GM12865 (cell line): ENCODE measurements at regions not wholly inside any gene's neighbourhood (a gene's known extent, or its start where the extent isn't known, plus 50 kb on each side); places are given as distances from the start of the nearest gene placed in this dataset.

Experiments used
- DNase-seq: peaks from one replicate; pipeline ENCODE4 v3.0.0; 2010; ENCODE audit warnings: low read depth
- H3K4me3 ChIP-seq: 2 replicates; pipeline ENCODE4 v1.5.1; 2011; ENCODE audit warnings: mild to moderate bottlenecking, low read depth, low read length, control low read depth
- TF ChIP-seq, protein P1 (sequence below): IDR thresholded peaks from 2 replicates; pipeline ENCODE4 v1.5.1; 2011; ENCODE audit warnings: low read length, control low read depth, low read depth, inconsistent platforms; ENCODE audit not compliant: insufficient read depth; ENCODE audit errors: missing control alignments

GRCh38 chr1:244106837-244107493 is 55.9 kb downstream of the ZBTB18 start:
- no peak overlapping the region for H3K4me3 ChIP-seq
- DNase-seq: no peak
- TF ChIP-seq, protein P1, sequence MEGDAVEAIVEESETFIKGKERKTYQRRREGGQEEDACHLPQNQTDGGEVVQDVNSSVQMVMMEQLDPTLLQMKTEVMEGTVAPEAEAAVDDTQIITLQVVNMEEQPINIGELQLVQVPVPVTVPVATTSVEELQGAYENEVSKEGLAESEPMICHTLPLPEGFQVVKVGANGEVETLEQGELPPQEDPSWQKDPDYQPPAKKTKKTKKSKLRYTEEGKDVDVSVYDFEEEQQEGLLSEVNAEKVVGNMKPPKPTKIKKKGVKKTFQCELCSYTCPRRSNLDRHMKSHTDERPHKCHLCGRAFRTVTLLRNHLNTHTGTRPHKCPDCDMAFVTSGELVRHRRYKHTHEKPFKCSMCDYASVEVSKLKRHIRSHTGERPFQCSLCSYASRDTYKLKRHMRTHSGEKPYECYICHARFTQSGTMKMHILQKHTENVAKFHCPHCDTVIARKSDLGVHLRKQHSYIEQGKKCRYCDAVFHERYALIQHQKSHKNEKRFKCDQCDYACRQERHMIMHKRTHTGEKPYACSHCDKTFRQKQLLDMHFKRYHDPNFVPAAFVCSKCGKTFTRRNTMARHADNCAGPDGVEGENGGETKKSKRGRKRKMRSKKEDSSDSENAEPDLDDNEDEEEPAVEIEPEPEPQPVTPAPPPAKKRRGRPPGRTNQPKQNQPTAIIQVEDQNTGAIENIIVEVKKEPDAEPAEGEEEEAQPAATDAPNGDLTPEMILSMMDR: no peak

DNA sequence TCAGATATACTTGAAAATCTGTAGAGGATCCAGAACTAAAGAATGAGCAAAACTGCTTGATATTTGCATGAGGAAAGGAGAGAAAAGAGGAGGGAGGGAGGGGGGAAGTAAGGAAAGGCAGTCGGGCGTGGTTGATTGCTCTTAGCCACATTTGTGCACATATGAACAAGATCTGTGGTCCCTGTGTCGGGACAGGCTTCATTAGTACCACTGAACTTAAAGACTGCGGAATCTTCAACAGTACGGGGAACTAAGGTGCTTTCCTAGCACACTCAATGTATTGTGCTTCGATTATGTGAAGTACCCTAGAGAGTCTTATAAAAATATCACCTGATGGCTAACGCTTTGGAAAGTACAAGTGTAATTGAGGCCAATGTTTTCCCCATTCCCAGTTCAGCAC is 59.9 kb downstream of the ZBTB18 start:
- TF ChIP-seq, protein P1: no peak
- no peak overlapping the region for H3K4me3 ChIP-seq
- DNase-seq: no peak

DNA sequence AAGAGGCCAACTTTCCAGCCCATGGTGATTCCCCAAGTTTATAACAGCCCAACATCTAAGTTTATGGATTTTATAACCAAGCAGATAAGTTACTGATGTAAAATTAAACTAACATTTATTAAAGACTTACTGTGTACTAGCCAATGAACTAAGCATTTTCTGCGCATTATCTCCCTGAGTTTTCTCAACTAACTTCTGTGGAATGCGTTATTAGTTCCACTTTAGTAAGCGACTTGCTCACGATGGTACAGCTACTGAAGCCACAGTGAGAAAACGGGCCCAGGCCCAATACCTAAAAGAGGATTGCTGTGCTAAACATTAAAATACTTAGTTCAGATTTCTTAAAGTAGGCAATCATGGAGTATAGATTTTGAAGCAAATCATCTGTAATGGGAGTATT is 61.0 kb downstream of the ZBTB18 start:
- DNase-seq: no peak
- no peak overlapping the region for H3K4me3 ChIP-seq
- TF ChIP-seq, protein P1: no peak

- no peak overlapping the region for H3K4me3 ChIP-seq
- DNase-seq: no peak
- TF ChIP-seq, protein P1: no peak
Measured at GRCh38 chr1:244112636-244113035, 61.6 kb downstream of the ZBTB18 start.

DNA sequence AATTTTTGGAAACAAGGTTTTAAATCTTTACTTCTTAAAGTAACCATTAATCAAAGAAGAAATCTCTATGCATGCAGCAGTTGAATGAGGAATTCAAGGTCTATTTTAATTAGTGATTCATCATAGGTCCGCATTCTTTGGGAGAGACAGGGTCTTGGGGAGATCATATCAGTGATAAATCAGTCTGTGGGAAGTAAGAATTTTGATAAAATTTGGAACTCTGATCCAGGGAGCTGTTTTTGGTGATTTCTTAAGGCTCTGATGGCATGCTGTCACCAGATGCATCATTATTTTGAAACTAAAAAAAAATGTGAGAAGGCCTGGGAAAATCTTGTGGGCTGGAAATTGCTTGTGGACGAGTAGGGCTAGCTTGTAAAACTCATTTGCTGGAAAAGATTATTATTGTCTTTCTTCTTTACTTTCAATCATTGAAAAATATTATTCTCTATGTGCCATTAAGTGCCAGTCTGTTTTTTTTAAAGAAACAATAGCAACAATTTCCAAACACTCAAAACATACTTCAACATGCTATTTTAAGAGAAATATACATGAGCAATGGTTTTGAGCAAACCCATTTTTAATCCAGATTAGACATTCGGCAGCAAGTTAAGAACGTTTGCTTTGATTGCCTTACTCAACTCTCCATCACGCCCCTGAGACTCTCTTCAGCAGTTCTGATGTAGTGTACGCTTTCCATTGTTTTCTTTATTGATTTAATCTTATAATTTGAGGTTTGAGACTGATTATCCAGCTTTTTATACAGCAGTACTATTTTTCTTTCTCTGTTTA is 62.6 kb downstream of the ZBTB18 start:
- DNase-seq: no peak
- TF ChIP-seq, protein P1: no peak

DNA sequence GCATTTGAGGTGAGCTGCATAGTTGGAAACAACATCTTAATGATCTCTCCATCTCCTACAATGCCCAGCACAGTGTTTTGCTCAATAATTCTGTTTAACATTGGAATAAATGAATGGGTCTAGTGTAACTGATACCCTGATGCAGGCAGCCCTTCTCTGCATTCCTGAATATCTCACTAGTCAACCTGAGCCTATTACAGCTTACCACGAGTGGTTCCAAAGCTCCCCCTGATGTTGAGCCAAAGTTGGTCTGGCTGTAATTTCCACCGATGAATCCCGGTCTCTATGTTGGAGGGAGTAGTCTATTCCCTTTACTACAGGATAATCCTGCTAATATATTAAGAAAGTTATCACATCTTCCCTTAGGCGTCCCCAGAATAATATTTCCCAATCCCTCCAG is 63.8 kb downstream of the ZBTB18 start:
- TF ChIP-seq, protein P1: no peak
- DNase-seq: no peak
- H3K4me3 ChIP-seq: no peak overlapping the region

More for the DNA sequence above, 62.6 kb downstream of the ZBTB18 start:
- H3K4me3 ChIP-seq: no peak overlapping the region

DNA sequence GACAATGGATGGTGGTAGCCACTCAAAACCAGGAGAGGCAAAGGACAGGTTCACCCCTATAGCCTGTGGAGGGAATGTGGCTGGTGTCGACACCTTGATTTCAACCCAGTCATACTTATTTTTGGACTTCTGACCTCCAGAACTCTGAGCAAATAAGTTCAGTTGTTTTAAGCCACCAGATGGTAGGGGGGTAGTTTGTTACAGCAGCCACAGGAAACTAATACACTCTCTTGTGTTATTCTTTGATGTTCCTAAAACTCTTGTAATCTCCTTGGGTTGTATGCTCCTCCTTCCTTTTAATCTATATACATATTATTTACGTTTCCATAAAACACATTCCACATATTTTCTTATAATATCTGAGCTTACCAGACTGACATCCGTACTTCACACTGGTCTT is 65.9 kb downstream of the ZBTB18 start:
- no peak overlapping the region for H3K4me3 ChIP-seq
- DNase-seq: no peak
- TF ChIP-seq, protein P1: no peak
